Bone marrow (tissue), 2 donors: ENCODE measurements at regions not wholly inside any gene's neighbourhood (a gene's known extent, or its start where the extent isn't known, plus 50 kb on each side); places are given as distances from the start of the nearest gene placed in this dataset.
"Not testable (repeated sequence)": the region's sequence is repeated elsewhere in the genome, so short reads cannot be mapped to it uniquely, and the experiment has no call there.

ENCODE experiments used
- DNase-seq, 2 donors: peaks; one replicate each; lab custom pipeline; 2025; lab: John Stamatoyannopoulos, UW

- DNase-seq, result no peak
Measured at GRCh38 chr1:181202986-181203555, 114.6 kb downstream of the IER5 start.

GRCh38 chr1:181204530-181204929 lies 116.0 kb downstream of the IER5 start:
- no peak for DNase-seq

- no peak for DNase-seq
Measured at GRCh38 chr1:181205901-181206300, 117.4 kb downstream of the IER5 start.

- DNase-seq, result no peak
Measured at GRCh38 chr1:181206513-181206912, 118.0 kb downstream of the IER5 start.

- no peak for DNase-seq
Measured at GRCh38 chr1:181206979-181207790, 118.7 kb downstream of the IER5 start.

GRCh38 chr1:181208083-181208482 lies 119.6 kb downstream of the IER5 start:
- DNase-seq, result no peak

- no peak for DNase-seq
Measured at GRCh38 chr1:181208967-181209366, 120.5 kb downstream of the IER5 start.

- DNase-seq, result no peak
Measured at GRCh38 chr1:181213056-181213455, 124.6 kb downstream of the IER5 start.

GRCh38 chr1:181216591-181216994 lies 128.1 kb downstream of the IER5 start:
- DNase-seq, result no peak

GRCh38 chr1:181219938-181220337 lies 131.4 kb downstream of the IER5 start:
- no peak for DNase-seq

- DNase-seq, result no peak
Measured at GRCh38 chr1:181221078-181221477, 132.6 kb downstream of the IER5 start.

- DNase-seq, result no peak
Measured at GRCh38 chr1:181222972-181223505, 134.5 kb downstream of the IER5 start.

GRCh38 chr1:181226728-181227127 lies 138.2 kb downstream of the IER5 start:
- DNase-seq, result not testable (repeated sequence)

- DNase-seq, result no peak
Measured at GRCh38 chr1:181239086-181239485, 150.6 kb downstream of the IER5 start.

- DNase-seq, result not testable (repeated sequence)
Measured at GRCh38 chr1:181246320-181246719, 157.8 kb downstream of the IER5 start.

GRCh38 chr1:181248361-181248760 lies 159.9 kb downstream of the IER5 start:
- not testable (repeated sequence) for DNase-seq

GRCh38 chr1:181249186-181249585 lies 160.7 kb downstream of the IER5 start:
- no peak for DNase-seq

- no peak for DNase-seq
Measured at GRCh38 chr1:181250038-181250437, 161.5 kb downstream of the IER5 start.

- DNase-seq, result no peak
Measured at GRCh38 chr1:181251001-181251712, 162.7 kb downstream of the IER5 start.

GRCh38 chr1:181251713-181252075 lies 163.2 kb downstream of the IER5 start:
- DNase-seq, result no peak

- DNase-seq, result not testable (repeated sequence)
Measured at GRCh38 chr1:181253601-181254000, 165.1 kb downstream of the IER5 start.

- DNase-seq, result no peak
Measured at GRCh38 chr1:181255270-181255929, 166.9 kb downstream of the IER5 start.
